KMS-11 (cell line): ENCODE measurements at regions not wholly inside any gene's neighbourhood (a gene's known extent, or its start where the extent isn't known, plus 50 kb on each side); places are given as distances from the start of the nearest gene placed in this dataset.

ENCODE experiments used
- H2AFZ ChIP-seq: fragments of 200-600 bp; sonication (generic); 2 replicates; pipeline ENCODE4 v1.6.1; 2016; ENCODE audit warnings: antibody characterized with exemption, mixed run types, low read depth
- H3K27ac ChIP-seq: fragments of 200-600 bp; sonication (generic); 2 replicates; pipeline ENCODE4 v1.6.1; 2016; ENCODE audit warnings: mild to moderate bottlenecking, mixed run types
- H3K27me3 ChIP-seq: fragments of 200-600 bp; sonication (generic); 2 replicates; pipeline ENCODE4 v1.6.1; 2017; ENCODE audit warnings: mild to moderate bottlenecking, low read depth, mixed run types, moderate library complexity; ENCODE audit not compliant: insufficient read depth
- H3K36me3 ChIP-seq: fragments of 200-600 bp; sonication (generic); 2 replicates; pipeline ENCODE4 v1.6.1; 2017; ENCODE audit warnings: mild to moderate bottlenecking, mixed run types; ENCODE audit not compliant: insufficient read depth
- H3K4me1 ChIP-seq: fragments of 200-600 bp; sonication (generic); 2 replicates; pipeline ENCODE4 v1.6.1; 2016; ENCODE audit warnings: mild to moderate bottlenecking, low read depth, mixed run types; ENCODE audit not compliant: poor library complexity, severe bottlenecking
- H3K4me2 ChIP-seq: fragments of 200-600 bp; sonication (generic); 2 replicates; pipeline ENCODE4 v1.7.0; 2016; ENCODE audit warnings: mild to moderate bottlenecking, mixed run types
- H3K4me3 ChIP-seq: fragments of 200-600 bp; sonication (generic); IDR thresholded peaks from 2 replicates; pipeline ENCODE4 v1.6.1; 2017; ENCODE audit warnings: low read depth, low read length, mixed read lengths; ENCODE audit not compliant: insufficient read depth
- H3K79me2 ChIP-seq: fragments of 200-600 bp; sonication (generic); 2 replicates; pipeline ENCODE4 v1.6.1; 2016; ENCODE audit warnings: low read depth, mixed run types; ENCODE audit not compliant: insufficient read depth
- H3K9ac ChIP-seq: fragments of 200-600 bp; sonication (generic); 2 replicates; pipeline ENCODE4 v1.6.1; 2016; ENCODE audit warnings: mild to moderate bottlenecking, mixed run types
- H4K20me1 ChIP-seq: fragments of 200-600 bp; sonication (generic); 2 replicates; pipeline ENCODE4 v1.6.1; 2016; ENCODE audit warnings: mild to moderate bottlenecking, mixed run types; ENCODE audit not compliant: insufficient read depth
- TF ChIP-seq, protein P1 (sequence below): fragments of 200-600 bp; sonication (generic); conservative IDR thresholded peaks from 2 replicates; pipeline ENCODE4 v1.6.1; 2017; ENCODE audit warnings: low read depth, mild to moderate bottlenecking, antibody characterized with exemption, low read length, moderate library complexity, mixed read lengths

- Histone ChIP-seq H4K20me1 (no peaks in the 10 kb centered on the region), H3K27ac (no peak overlapping the region), H3K4me2 (no peak overlapping the region), H3K36me3 (no peaks in the 10 kb centered on the region), H3K4me1 (no peaks in the 10 kb centered on the region), H2AFZ (no peak overlapping the region), H3K9ac (no peak overlapping the region), H3K79me2 (no peaks in the 10 kb centered on the region), H3K27me3 (no peaks in the 10 kb centered on the region), H3K4me3 (no peak overlapping the region)
- TF ChIP-seq, protein P1, sequence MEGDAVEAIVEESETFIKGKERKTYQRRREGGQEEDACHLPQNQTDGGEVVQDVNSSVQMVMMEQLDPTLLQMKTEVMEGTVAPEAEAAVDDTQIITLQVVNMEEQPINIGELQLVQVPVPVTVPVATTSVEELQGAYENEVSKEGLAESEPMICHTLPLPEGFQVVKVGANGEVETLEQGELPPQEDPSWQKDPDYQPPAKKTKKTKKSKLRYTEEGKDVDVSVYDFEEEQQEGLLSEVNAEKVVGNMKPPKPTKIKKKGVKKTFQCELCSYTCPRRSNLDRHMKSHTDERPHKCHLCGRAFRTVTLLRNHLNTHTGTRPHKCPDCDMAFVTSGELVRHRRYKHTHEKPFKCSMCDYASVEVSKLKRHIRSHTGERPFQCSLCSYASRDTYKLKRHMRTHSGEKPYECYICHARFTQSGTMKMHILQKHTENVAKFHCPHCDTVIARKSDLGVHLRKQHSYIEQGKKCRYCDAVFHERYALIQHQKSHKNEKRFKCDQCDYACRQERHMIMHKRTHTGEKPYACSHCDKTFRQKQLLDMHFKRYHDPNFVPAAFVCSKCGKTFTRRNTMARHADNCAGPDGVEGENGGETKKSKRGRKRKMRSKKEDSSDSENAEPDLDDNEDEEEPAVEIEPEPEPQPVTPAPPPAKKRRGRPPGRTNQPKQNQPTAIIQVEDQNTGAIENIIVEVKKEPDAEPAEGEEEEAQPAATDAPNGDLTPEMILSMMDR: no peak
Observed at GRCh38 chrX:13101441-13102139, 57.2 kb upstream of the FAM9C start.

- Histone ChIP-seq H3K79me2 (no peaks in the 10 kb centered on the region), H3K27ac (no peak overlapping the region), H3K4me1 (peaks cover 4% of the 10 kb centered on the region), H4K20me1 (no peaks in the 10 kb centered on the region), H3K9ac (no peak overlapping the region), H3K27me3 (no peaks in the 10 kb centered on the region), H3K4me3 (no peak overlapping the region), H2AFZ (no peak overlapping the region), H3K4me2 (no peak overlapping the region), H3K36me3 (no peaks in the 10 kb centered on the region)
- TF ChIP-seq, protein P1: no peak
Observed at GRCh38 chrX:13099121-13099520, 54.7 kb upstream of the FAM9C start.

GRCh38 chrX:13096728-13097127 lies 52.3 kb upstream of the FAM9C start:
- TF ChIP-seq, protein P1: no peak

GRCh38 chrX:13094828-13095341 lies 50.5 kb upstream of the FAM9C start:
- Histone ChIP-seq H3K9ac (no peak overlapping the region), H3K4me1 (peaks cover 4% of the 10 kb centered on the region), H3K4me2 (no peak overlapping the region), H3K27me3 (no peaks in the 10 kb centered on the region), H2AFZ (no peak overlapping the region), H3K27ac (no peak overlapping the region), H3K36me3 (no peaks in the 10 kb centered on the region), H4K20me1 (no peaks in the 10 kb centered on the region), H3K79me2 (no peaks in the 10 kb centered on the region), H3K4me3 (no peak overlapping the region)
- TF ChIP-seq, protein P1: no peak

More at GRCh38 chrX:13096728-13097127, 52.3 kb upstream of the FAM9C start:
- H3K79me2 ChIP-seq: no peaks in the 10 kb centered on the region
- H3K4me1 ChIP-seq: peaks cover 4% of the 10 kb centered on the region
- no peak overlapping the region for H3K4me2 ChIP-seq
- H3K27ac ChIP-seq: no peak overlapping the region
- H2AFZ ChIP-seq: no peak overlapping the region
- no peak overlapping the region for H3K4me3 ChIP-seq
- no peaks in the 10 kb centered on the region for H3K27me3 ChIP-seq
- no peak overlapping the region for H3K9ac ChIP-seq
- H4K20me1 ChIP-seq: no peaks in the 10 kb centered on the region
- no peaks in the 10 kb centered on the region for H3K36me3 ChIP-seq
